Muscle of arm (tissue), 1 donor: ENCODE measurements at regions not wholly inside any gene's neighbourhood (a gene's known extent, or its start where the extent isn't known, plus 50 kb on each side); places are given as distances from the start of the nearest gene placed in this dataset.

Experiments used
- DNase-seq: peaks from one replicate; pipeline ENCODE4 v3.0.0-alpha.2; 2013

DNA sequence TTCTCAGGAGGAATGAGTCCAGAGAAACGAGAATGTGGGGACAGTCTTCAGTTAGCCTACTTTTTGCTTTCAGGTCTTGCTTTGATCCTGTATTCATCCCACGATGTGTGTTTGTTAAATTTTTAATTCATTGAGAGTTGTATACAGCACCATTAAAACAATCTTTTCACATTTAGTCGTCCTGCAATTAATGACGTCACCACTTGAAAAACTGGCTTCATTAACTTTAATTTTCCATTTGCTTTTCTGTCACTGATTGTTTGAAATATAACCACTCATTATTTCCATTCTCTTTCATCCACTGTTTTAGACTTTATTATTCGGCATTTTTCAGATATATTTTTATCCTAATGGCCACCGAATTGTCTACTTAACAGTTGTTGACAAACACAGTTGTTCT lies 146.9 kb downstream of the TFEC start:
- DNase-seq = no peak

DNA sequence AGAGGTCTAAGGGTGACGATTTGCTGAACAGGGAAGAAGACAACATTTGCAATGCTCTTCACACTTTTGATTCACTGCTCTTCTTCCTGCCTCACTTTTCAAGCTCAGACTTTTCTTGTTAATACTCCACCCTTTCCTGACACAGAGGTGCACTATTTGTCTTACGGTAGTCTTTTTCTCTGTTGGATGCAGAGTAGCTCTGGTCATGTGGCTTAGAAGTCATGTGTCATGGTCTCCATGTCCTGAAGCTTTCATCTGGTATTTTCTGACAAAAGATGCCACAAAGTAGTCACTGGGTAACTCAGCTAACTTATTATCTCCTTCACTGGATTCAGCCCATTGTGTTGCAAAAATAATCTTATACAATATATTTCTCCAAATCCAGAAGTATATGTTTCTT lies 149.1 kb downstream of the TFEC start:
- DNase-seq = no peak

DNA sequence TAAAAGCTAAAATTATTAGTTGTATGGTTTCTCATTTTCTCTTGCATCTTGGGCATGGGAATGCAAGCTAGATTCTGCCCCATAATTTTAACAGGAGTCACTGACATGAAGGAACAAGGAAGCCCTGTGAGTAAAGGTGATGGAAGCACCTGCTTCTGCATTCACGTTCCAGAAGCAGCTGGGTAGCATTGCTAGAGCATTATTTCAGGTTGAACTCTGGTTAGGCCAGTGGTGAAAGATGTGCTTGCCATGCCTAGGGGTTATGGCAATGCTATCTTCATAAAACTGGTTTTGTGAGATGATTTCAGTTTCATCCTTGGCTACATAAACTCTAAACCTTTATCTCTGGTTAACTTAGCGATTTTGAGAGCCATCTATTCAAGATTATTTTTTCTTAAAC lies 151.4 kb downstream of the TFEC start:
- no peak for DNase-seq

DNA sequence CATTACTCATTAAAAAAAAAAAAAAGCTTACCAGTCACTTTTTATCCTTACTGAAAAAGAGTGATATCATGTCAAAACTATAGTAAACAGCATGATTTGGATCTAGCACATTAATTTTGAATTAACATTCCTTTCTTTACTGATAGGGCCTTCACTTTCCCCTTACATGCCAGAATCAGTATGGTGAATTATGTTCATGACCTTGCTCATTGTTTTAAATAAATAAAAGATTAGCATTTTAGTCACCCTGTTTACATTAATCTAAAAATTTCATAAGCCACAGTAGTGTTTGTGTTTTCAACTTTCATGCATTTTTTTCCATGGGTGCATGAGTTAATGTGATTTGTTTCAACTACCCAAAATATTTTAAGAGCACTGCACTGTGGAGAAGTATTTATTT lies 160.8 kb downstream of the TFEC start:
- DNase-seq = no peak

DNA sequence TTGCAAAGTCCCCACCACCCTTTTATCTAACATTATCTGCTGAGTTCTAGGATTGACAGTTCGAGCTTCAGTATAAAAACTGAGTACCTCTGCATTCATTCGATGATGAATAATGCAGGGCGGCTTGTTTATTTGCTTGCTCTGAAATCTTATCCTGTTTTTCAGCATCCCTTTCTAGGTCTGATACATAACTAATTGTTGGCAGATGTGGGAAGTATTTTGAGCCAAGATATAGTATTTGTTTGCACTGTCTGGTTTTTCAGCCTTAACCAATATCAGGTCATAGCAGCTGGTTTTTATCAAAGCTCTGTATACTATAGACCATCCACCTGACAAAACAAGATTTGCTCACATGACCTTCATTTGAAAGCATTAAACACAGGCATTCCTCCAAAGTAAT lies 161.4 kb downstream of the TFEC start:
- peak; percentile 7 for DNase-seq

DNA sequence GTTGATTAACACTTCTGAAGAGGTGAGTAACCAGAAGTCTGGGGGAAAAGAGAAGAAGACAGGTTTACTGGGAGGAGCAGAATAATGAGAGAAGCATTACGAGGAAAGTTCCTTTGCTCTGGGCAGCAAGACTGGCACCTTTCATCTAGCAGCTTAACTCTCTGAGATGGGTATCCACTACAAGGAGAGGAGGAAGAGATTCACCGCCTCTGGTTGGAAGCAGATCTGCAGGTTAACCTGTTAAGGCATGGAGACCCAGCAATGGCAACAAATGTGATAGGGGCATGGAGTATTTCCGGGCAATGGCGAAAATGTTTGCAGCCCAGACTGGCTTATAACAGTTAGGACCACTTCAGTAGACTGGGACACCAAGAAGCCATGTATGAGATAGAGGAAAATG lies 162.2 kb downstream of the TFEC start:
- DNase-seq = no peak

DNA sequence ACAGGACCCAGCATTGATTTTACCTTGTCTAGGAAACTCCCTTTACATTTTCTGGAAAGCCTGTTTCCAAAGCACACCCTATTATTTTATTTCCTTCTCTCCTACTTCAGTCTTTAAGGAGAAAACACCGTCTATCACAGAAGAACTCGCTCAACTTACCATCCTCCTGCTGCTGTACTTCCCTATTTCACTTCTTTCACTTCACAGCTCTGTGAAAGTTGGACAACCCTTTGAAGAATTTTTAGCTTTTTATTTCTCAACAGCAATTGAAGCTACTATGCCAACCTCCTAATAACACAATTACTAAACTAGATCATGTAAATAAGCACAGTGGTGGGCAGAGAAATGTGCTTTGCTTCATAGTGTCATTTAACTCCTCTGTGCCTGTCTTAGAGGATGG lies 166.5 kb downstream of the TFEC start:
- no peak for DNase-seq

DNA sequence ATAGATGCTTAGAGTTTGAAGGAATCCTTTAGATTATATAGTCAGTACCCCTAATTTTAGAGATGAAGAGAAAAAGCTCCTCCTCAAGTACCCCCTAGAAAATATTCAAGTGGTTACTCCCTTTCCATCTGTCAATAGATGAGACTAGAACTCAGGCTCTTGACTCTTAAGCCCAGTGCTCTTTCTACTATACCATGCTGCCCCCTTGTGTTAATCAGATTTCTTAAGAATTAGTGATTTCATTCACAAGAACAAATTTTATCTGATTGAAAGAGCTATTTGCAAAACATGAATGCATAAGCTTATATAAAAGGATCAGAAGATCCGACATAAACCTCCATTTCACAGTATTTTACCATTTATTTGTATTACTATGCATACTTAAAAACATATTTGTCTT lies 179.3 kb downstream of the TFEC start:
- DNase-seq = no peak

DNA sequence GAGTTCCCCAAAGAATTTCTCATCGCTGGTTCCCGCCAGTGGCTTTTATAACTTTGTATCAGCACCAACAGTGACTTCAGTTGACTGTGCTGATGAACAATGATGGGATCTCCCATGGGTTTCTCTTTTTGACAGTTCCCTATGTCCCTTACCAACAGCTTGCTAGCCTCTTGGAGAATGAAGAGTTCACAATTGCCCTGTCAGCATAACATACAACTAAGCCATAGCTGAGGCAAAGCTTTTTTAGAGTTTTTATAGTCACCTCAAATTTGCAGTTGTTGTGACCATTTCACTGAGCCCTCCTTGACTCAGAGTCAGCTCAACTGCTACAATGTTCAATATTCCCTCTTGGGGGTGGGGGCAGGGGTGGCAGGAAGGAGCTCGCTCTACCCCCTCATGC lies 179.8 kb downstream of the TFEC start:
- DNase-seq = no peak

DNA sequence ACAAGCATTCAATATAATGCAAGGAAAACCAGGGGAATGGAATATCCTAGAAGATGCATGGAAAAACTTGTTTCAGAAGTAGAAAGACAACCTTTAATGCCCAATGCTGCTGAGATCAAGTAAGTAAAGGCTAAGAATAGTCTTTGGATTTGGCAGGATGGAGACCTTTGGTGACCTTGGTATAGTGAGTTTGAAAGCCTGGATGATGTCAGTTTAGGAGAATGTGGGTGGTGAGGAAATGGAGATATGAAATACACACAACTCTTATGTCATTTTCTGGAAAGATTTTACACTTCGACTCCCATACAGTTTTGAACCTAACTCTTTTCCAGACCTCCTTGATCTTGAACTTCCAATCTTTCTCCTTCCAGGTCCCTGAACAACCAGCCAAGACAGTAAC lies 185.7 kb downstream of the TFEC start:
- DNase-seq = no peak

DNA sequence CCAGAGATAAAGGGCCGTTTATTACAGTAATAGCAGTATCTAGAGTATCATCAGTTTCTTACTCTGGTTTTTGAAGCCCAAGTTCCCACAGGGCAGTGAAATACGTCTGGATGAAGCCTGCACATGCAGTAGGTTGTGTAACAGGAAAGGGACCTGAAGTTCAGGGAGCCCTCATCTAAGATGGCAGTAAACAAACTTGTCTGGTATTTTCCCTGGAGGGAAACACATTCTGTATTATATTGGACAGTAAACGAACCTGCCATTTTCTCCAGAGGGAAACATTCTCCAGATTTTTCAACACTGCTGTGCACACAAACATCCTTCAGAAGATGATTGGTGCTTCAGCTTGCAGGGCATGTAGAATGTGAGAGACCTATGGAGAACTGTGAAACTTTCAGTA lies 189.9 kb downstream of the TFEC start:
- DNase-seq = no peak

DNA sequence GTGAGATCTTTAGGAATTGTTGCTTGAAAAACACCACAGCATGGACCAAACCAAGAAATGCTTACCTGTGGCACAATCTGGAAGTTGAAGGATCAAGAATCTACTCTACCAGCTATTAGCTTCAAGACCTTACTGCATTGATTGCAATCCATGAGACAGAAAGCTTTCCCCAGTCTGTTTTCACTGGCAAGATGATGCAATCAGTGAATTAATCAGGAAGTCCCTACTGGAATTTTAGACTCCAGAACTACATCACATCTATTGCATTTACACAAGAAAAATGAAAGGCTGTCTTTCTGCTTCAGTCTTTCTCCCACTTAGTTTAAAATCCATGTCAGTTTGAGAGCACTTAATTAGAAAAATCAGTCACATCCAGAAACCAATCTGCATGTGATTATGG lies 191.7 kb downstream of the TFEC start:
- no peak for DNase-seq

DNA sequence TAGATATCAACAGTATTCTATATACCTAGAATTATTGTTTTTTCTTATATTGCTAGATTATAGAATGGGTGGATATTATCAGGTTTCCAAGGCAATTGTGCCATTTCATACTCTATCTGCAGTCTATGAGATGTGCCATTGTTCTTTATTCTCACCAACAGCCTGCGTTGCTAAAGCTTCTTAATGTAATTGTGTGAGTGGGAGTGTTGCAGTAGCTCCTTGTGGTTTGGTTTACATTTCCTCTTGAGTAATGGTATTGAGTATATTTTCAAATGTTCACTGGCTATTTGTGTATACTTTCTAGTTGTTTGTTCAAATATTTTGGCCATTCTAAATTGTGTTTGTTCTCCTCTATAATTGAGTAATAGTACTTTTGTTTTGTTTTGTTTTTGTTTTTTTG lies 199.2 kb downstream of the TFEC start:
- DNase-seq = no peak

DNA sequence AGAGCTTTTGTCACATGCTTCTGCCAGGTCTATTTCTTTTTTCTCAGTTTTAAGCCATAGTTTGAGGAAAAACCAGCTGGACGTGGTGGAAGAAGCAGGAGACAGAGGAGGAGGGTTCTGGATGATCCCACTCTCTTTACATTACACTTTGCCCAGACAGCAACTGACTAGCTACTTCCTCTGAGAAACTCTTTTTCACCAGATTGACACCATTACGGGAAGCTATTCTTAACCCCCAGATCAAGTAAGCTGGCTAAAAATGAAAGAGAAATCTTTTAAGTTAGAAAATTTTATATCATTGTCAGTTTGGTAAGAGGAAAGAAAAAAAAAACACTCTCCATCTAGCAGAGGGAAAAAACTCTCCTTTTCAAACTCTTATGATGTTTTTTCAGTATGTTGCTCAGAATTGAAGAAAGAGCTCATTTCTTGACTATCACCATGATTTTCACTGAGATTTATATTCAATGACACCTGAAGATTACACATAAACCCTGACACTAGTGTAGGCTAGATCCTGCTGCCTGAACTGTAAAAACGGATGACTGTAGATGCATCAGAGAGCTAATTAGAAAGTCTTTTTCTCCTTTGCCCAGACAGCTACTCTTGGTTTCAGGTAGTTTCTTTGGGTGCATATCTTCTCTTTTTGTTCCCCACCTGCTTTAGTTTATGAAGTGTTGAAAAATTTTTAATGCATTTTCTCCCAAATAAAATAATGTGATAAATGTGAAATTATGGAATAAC lies 203.1 kb downstream of the TFEC start:
- no peak for DNase-seq

DNA sequence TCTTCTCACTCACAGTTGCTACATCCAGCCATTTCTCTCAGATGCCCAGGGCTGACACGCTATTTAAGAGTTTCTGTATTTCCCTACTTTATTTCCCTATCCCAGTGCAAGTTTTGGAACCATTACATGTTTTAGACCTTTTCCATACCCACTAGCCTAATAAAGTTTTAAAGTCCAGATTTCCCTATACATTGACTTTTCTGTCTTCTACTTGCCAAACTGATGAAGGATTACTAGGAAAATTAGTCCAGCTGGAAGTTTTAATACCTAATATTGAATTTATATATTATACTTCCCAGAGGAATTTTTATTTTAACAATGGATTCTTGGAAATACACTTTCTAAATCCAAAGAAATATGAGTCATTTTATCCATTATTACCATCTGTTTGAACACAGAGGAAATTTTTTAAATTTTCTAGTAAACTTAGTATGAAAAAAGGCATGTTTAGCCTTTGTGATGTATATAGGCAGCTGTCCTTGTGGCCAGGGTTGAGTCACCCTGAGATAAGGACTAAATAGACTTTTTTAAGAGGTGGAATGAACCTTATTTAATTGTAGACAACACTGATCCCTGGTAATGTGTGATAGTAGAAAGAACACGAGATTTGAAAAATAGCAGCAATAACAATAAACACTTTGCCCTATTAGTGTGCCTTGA lies 205.0 kb downstream of the TFEC start:
- DNase-seq = peak; percentile 44

DNA sequence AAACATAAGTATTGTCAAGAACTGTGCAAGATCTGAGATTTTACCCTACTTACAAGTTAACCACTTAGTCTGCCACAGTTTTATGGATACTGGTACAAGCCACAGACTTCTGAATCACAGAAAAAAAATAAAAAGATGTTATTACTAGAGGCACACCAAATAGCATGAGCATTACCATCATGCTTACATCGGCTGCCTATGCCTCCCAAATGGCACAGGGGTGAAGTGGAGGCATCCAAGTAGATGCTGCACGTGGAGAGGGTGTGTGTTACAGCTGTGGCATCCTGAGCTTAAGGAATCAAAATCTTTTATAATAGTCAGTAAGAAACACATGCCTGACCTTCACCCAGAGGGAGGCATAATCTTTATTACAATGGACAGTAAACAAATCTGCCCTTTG lies 207.8 kb downstream of the TFEC start:
- no peak for DNase-seq

DNA sequence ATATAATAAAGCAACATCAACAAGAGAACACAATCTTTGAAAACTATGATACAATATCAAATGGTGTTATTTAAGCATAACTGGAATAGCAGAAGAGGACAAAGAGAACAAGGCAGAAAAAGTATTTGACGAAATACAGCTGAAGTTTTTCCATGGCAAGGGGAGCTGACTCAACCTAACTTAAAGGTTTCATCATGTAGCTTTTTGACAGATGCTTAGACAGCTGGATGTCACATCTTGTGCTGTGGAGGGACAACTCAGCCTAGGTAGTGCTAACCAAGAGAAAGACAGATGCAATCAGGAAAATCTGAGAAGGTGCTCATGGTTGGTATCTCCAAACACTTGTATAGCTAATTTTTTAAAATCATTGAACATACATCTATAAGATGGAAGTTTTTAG lies 208.2 kb downstream of the TFEC start:
- DNase-seq = no peak

DNA sequence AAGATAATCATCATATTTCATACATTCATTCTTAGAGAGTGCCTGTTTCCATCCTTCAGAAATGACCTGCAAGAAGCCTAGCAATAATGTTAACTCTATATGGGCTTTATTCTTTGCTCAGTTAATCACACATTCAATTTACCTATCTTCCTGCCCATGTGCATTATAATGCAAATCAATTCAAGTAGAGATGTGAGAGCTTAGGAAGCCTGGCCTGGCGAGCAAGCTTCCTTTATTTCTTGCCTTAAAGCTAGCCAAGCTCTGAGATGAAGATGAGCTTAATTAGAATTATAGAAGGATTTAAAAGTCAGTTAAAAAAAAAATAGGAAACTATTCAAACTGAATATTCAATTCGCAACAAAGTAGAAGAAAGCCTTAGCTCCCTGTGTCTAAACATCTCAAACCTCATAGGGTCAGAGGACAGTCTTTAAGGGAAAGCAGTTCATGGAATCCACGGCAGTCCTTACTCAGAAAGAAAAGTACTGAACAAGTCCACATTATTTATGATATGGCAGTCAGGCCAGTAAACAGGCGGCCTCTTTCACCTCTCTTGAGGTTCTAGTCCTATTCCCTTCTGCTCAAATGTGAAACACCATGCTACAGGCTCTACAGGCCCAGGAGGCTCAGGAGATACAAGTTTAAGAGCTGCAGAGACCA lies 214.1 kb downstream of the TFEC start:
- DNase-seq = no peak

DNA sequence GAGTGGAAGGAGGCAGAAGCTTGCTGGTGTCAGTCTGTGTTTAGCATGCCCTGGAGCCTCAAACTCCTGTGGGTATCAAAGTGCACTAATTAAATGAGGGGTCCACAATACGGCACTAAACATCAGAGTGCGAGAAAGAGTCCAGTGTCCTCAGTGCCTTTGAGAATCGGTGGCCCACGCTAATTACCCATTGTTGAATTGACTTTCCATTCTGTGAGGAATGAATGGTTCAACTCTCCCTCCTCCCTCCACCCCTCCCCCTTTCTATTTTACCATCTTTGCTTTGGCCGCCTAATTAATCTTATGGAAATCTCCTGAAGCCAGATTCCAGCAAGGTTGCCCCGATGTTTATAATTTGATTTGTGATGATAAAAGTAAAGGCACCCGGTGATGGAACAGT lies 217.8 kb downstream of the TFEC start:
- no peak for DNase-seq

DNA sequence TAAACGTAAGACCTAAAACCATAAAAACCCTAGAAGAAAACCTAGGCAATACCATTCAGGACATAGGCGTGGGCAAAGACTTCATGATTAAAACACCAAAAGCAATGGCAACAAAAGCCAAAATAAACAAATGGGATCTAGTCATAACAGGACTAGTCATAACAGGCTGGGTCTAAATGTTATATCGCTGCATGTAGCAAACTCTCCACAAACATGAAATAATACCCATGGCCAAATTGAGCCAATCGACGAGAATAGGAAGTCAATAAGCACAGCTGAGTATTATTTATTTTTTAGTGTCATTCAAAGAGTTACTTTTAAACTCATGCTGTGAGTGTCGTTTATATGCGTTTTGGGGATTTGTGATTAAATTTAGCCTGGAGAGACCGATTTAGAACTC lies 225.1 kb downstream of the TFEC start:
- DNase-seq = no peak

DNA sequence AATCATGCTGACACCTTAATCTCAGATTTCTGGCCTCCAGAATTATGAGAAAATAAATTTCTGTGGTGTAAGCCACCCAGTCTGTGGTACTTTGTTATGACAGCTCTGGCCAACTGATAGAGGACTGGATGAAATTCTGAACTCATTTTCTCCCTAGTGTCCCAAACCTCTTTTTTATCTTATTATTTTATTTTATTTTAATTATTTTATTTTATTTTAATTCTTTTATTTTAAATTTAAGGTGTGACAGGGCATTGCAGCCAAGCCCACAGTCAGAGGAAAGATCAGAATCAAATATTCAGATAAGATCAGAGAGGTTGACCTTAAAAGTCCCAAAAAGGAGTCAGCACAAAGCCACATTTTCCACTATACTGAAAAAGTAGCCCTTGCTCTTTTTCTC lies 228.1 kb downstream of the TFEC start:
- DNase-seq = no peak

DNA sequence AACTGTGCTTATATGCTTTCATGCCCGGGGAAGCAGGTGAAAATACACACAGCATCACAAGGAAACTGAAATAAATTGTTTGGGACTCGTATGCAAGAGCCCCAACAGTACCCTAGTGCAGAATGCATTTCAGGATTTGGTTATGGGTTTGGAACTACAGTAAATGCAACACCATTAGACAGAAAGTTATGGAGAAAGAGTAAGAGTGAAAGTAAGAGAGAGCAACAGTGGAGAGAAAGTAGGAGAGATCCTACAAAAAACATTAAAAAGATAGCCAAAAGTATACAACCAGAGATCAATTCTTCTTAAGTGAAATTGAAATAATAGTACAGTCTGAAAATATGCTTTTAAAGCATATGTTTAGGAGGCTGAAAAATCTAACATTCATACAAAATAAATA lies 231.1 kb downstream of the TFEC start:
- no peak for DNase-seq

DNA sequence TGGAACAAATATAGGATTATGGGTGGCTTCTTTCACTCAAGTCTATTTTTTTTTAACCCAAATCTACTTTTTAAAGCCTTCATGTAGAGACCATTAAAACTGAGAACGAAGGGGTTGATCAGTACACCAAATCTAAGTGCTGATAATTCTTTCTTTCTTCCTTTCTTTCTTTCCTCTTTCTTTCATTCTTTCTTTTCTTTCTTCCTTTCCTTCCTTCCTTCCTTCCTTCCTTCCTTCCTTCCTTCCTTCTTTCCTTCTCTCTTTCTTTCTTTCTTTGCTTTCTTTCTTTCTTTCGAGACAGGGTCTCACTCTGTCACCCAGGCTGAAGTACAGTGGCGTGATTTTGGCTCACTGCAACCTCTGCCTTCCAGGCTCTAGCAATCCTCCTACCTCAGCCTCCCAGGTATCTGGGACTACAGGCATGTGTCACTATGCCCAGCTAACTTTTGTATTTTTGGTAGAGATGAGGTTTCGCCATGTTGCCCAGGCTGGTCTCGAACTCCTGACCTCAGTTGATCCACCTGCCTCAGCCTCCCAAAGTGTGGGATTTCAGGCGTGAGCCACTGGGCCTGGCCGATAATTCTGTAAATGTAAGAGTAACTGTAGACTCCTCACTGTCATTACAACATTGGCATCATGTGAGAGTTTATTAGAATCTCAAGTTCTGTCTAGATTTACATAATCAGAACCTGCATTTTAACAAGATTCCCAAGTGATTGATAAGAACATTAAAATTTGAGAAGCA lies 236.4 kb downstream of the TFEC start:
- no peak for DNase-seq
